ENCODE measurements at regions not wholly inside any gene's neighbourhood (a gene's known extent, or its start where the extent isn't known, plus 50 kb on each side); places are given as distances from the start of the nearest gene placed in this dataset.

GRCh38 chr13:97116754-97117153 lies 105.4 kb upstream of the MBNL2 start:
- TF ChIP-seq CTCF (optimal IDR thresholded peaks at IDR 0.05 in 1 of 3, IDR thresholded peaks at IDR 0.05 in 1 of 3, conservative IDR thresholded peaks at IDR 0.05 in 1 of 3; ENCODE audit: extremely low read depth in 1 of 3, insufficient read depth in 2 of 3, low read length in 3 of 3) (no peak), EZH2 (IDR thresholded peaks at IDR 0.05; ENCODE audit: low read length) (no peak)

All from keratinocyte (primary cell).